OCI-LY7 (cell line): ENCODE measurements at regions not wholly inside any gene's neighbourhood (a gene's known extent, or its start where the extent isn't known, plus 50 kb on each side); places are given as distances from the start of the nearest gene placed in this dataset.

Experiments used
- BruUV-seq: library from RNA; stranded (reverse); fragments of 400-500 nt; replicated peaks from 2 replicates; lab custom pipeline; 2021; lab: Mats Ljungman, UMichigan
- CTCF ChIA-PET: fragments of 300-600 bp; sonication (Branson Sonifier 250); formaldehyde crosslinking; loops from one replicate; lab custom pipeline; 2022; ENCODE audit warnings: antibody characterized with exemption; ENCODE audit not compliant: unreplicated experiment; lab: Charles Lee
- POLR2A ChIA-PET: fragments of 300-600 bp; sonication (Branson Sonifier 250); formaldehyde crosslinking; loops from one replicate; lab custom pipeline; 2022; ENCODE audit warnings: antibody characterized with exemption; lab: Charles Lee
- DNase-seq: peaks from one replicate; pipeline ENCODE4 v3.0.0-alpha.2; 2015; ENCODE audit warnings: low spot score
- H2AFZ ChIP-seq: fragments of 200-600 bp; sonication (generic), shearing (Covaris generic); 2 replicates; pipeline ENCODE4 v1.6.1; 2014; ENCODE audit warnings: mild to moderate bottlenecking, antibody characterized with exemption, low read length, moderate library complexity
- H3K27ac ChIP-seq: fragments of 200-600 bp; sonication (generic); 2 replicates; pipeline ENCODE4 v1.5.1; 2014; ENCODE audit warnings: mixed run types, low read depth, mild to moderate bottlenecking, moderate library complexity, low read length, inconsistent platforms; ENCODE audit not compliant: poor library complexity, severe bottlenecking
- H3K36me3 ChIP-seq: fragments of 200-600 bp; sonication (generic); 2 replicates; pipeline ENCODE4 v1.6.1; 2014; ENCODE audit warnings: mild to moderate bottlenecking, antibody characterized with exemption, low read length, moderate library complexity, mixed read lengths; ENCODE audit not compliant: insufficient read depth
- H3K4me1 ChIP-seq: fragments of 200-600 bp; sonication (generic); 2 replicates; pipeline ENCODE4 v1.5.1; 2014; ENCODE audit warnings: mild to moderate bottlenecking, low read length; ENCODE audit not compliant: insufficient read depth, poor library complexity, severe bottlenecking
- H3K4me2 ChIP-seq: fragments of 200-600 bp; sonication (generic); 2 replicates; pipeline ENCODE4 v1.6.1; 2014; ENCODE audit warnings: mild to moderate bottlenecking, low read length
- H3K4me3 ChIP-seq: fragments of 200-600 bp; sonication (generic); 2 replicates; pipeline ENCODE4 v1.5.1; 2014; ENCODE audit warnings: mild to moderate bottlenecking, low read depth, low read length; ENCODE audit not compliant: poor library complexity, severe bottlenecking
- H3K79me2 ChIP-seq: fragments of 200-600 bp; sonication (generic); 2 replicates; pipeline ENCODE4 v1.6.1; 2016; ENCODE audit warnings: low read depth, mild to moderate bottlenecking, low read length, moderate library complexity, mixed read lengths; ENCODE audit not compliant: insufficient read depth
- H3K9me2 ChIP-seq: fragments of 200-600 bp; sonication (generic); 2 replicates; pipeline ENCODE4 v1.6.1; 2016; ENCODE audit warnings: mild to moderate bottlenecking, low read length, mixed read lengths; ENCODE audit not compliant: insufficient read depth
- H3K9me3 ChIP-seq: fragments of 200-600 bp; sonication (generic); 2 replicates; pipeline ENCODE4 v1.6.1; 2014; ENCODE audit warnings: mild to moderate bottlenecking, mixed run types, low read length, mixed read lengths
- H4K20me1 ChIP-seq: fragments of 200-600 bp; sonication (generic); 2 replicates; pipeline ENCODE4 v1.6.1; 2014; ENCODE audit warnings: mild to moderate bottlenecking, antibody characterized with exemption, low read length, moderate library complexity, mixed read lengths; ENCODE audit not compliant: insufficient read depth
- EZH2phosphoT487 ChIP-seq: fragments of 200-600 bp; sonication (generic); IDR thresholded peaks from 2 replicates; pipeline ENCODE4 v1.6.1; 2018; ENCODE audit warnings: low read depth, borderline replicate concordance, mild to moderate bottlenecking, mixed run types, antibody characterized with exemption, low read length, moderate library complexity, mixed read lengths
- intact Hi-C: fragments of 100-400 bp; cut with micrococcal nuclease; formaldehyde crosslinking; loops from one replicate; pipeline ENCODE4 v1.10.0; 2022; ENCODE audit not compliant: unreplicated experiment
- TF ChIP-seq, protein P1 (sequence below): fragments of 200-600 bp; sonication (generic); conservative IDR thresholded peaks from 2 replicates; pipeline ENCODE4 v1.5.1; 2014; ENCODE audit warnings: mild to moderate bottlenecking, antibody characterized with exemption, low read length, moderate library complexity, mixed read lengths

- no peak for DNase-seq
- CTCF ChIA-PET: no interaction called here
- Histone ChIP-seq H3K9me3 (no peaks in the 10 kb centered on the region), H3K4me3 (no peak overlapping the region), H3K36me3 (no peaks in the 10 kb centered on the region), H3K9me2 (no peaks in the 10 kb centered on the region), H3K4me1 (no peaks in the 10 kb centered on the region), H2AFZ (no peak overlapping the region), H3K79me2 (no peaks in the 10 kb centered on the region), H3K27ac (no peak overlapping the region), H3K4me2 (no peak overlapping the region), H4K20me1 (no peaks in the 10 kb centered on the region)
- intact Hi-C loops: no loop called here
- TF ChIP-seq, protein P1, sequence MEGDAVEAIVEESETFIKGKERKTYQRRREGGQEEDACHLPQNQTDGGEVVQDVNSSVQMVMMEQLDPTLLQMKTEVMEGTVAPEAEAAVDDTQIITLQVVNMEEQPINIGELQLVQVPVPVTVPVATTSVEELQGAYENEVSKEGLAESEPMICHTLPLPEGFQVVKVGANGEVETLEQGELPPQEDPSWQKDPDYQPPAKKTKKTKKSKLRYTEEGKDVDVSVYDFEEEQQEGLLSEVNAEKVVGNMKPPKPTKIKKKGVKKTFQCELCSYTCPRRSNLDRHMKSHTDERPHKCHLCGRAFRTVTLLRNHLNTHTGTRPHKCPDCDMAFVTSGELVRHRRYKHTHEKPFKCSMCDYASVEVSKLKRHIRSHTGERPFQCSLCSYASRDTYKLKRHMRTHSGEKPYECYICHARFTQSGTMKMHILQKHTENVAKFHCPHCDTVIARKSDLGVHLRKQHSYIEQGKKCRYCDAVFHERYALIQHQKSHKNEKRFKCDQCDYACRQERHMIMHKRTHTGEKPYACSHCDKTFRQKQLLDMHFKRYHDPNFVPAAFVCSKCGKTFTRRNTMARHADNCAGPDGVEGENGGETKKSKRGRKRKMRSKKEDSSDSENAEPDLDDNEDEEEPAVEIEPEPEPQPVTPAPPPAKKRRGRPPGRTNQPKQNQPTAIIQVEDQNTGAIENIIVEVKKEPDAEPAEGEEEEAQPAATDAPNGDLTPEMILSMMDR: no peak
- no peak for TF ChIP-seq EZH2phosphoT487
- BruUV-seq: no TSS peak
- POLR2A ChIA-PET: no interaction called here
Observed at GRCh38 chr4:120466429-120466828, 399.8 kb upstream of the MAD2L1 start.

DNA sequence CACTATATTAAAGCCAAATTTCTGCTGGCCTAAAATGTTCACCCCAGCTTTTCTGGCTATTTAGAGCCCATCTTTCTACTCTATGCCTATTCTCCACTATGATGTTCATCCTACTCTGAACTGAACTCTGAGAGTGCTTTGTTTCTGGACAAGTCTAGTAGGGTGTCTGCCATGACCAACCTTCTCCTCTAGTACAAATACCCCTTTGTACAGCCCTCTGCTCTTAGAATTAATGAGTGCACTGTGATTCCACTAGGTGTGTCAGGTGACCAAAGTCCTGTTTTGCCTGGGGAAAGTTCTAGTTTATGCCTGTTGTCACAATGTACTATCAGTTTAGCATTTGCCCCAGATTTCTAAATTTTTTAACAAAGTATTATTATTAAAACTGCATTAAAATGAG is 388.1 kb upstream of the MAD2L1 start:
- no peaks in the 10 kb centered on the region for H4K20me1 ChIP-seq
- DNase-seq: no peak
- no peak overlapping the region for H3K4me2 ChIP-seq
- no peaks in the 10 kb centered on the region for H3K9me2 ChIP-seq
- no peaks in the 10 kb centered on the region for H3K9me3 ChIP-seq
- intact Hi-C loops: no loop called here
- POLR2A ChIA-PET: no interaction called here
- no peak overlapping the region for H3K27ac ChIP-seq
- H3K4me1 ChIP-seq: no peaks in the 10 kb centered on the region
- no peak overlapping the region for H2AFZ ChIP-seq
- no TSS peak for BruUV-seq
- H3K36me3 ChIP-seq: no peaks in the 10 kb centered on the region
- no peaks in the 10 kb centered on the region for H3K79me2 ChIP-seq
- H3K4me3 ChIP-seq: no peak overlapping the region
- CTCF ChIA-PET: no interaction called here
- TF ChIP-seq, protein P1: no peak

- no peak overlapping the region for H3K27ac ChIP-seq
- no peaks in the 10 kb centered on the region for H3K36me3 ChIP-seq
- no peak for TF ChIP-seq EZH2phosphoT487
- TF ChIP-seq, protein P1: no peak
- CTCF ChIA-PET: no interaction called here
- no peaks in the 10 kb centered on the region for H3K79me2 ChIP-seq
- POLR2A ChIA-PET: no interaction called here
- H2AFZ ChIP-seq: no peak overlapping the region
- DNase-seq: no peak
- H3K9me3 ChIP-seq: no peaks in the 10 kb centered on the region
- H3K4me2 ChIP-seq: no peak overlapping the region
- no TSS peak for BruUV-seq
- H4K20me1 ChIP-seq: no peaks in the 10 kb centered on the region
- H3K4me3 ChIP-seq: no peak overlapping the region
- no peaks in the 10 kb centered on the region for H3K9me2 ChIP-seq
- H3K4me1 ChIP-seq: no peaks in the 10 kb centered on the region
- intact Hi-C loops: no loop called here
Observed at GRCh38 chr4:120452536-120452935, 385.9 kb upstream of the MAD2L1 start.
